CD14-positive monocyte (primary cell): ENCODE measurements at regions not wholly inside any gene's neighbourhood (a gene's known extent, or its start where the extent isn't known, plus 50 kb on each side); places are given as distances from the start of the nearest gene placed in this dataset.
"Not testable (repeated sequence)": the region's sequence is repeated elsewhere in the genome, so short reads cannot be mapped to it uniquely, and the experiment has no call there.

Experiments
- DNase-seq, 3 donors: peaks; one replicate each; pipeline ENCODE4 v3.0.0-alpha.2; 2011 to 2022
- H2AFZ ChIP-seq: 2 replicates; pipeline ENCODE4 v1.6.0; 2012; ENCODE audit warnings: mild to moderate bottlenecking, low read depth, low read length, inconsistent platforms; ENCODE audit not compliant: insufficient read depth, poor library complexity, severe bottlenecking
- H3K27ac ChIP-seq, 2 donors: 1 replicate in 1 of 2; 2 replicates in 1 of 2; pipeline ENCODE4 v1.5.1; 2012 to 2013; ENCODE audit warnings: low read length in 2 of 2, control low read depth in 1 of 2, inconsistent platforms in 1 of 2, low read depth in 1 of 2, mild to moderate bottlenecking in 1 of 2
- H3K27me3 ChIP-seq, 2 donors: one replicate each; pipeline versions ENCODE4 v1.6.0 to v1.6.1; 2011 to 2013; ENCODE audit warnings: low read length in 2 of 2; ENCODE audit not compliant: control insufficient read depth in 2 of 2, insufficient read depth in 2 of 2
- H3K36me3 ChIP-seq, 2 donors: replicated peaks in 1 of 2; 1 replicate in 1 of 2; 2 replicates in 1 of 2; pipeline versions ENCODE4 v1.5.1 to v1.6.1; 2012 to 2013; ENCODE audit warnings: low read length in 2 of 2, control low read depth in 1 of 2, inconsistent platforms in 1 of 2, mild to moderate bottlenecking in 1 of 2; ENCODE audit not compliant: insufficient read depth in 2 of 2, control insufficient read depth in 1 of 2
- H3K4me1 ChIP-seq, 2 donors: 1 replicate in 1 of 2; 2 replicates in 1 of 2; pipeline versions ENCODE4 v1.5.1 to v1.6.1; 2012 to 2013; ENCODE audit warnings: low read length in 2 of 2, control low read depth in 1 of 2, inconsistent platforms in 1 of 2, mild to moderate bottlenecking in 1 of 2, moderate library complexity in 1 of 2; ENCODE audit not compliant: insufficient read depth in 2 of 2, control insufficient read depth in 1 of 2
- H3K4me2 ChIP-seq: replicated peaks from 2 replicates; pipeline ENCODE3; 2012; ENCODE audit warnings: low read length, moderate library complexity, mild to moderate bottlenecking; ENCODE audit not compliant: poor library complexity, severe bottlenecking; ENCODE audit errors: extremely low read depth
- H3K4me3 ChIP-seq, 3 experiments: fragments of 200-600 bp in 1 of 3; sonication (generic) in 1 of 3; replicated peaks in 1 of 3; 1 replicate in 2 of 3; 2 replicates in 1 of 3; pipeline ENCODE4 v1.5.1; 2011 to 2013; ENCODE audit warnings: low read length in 3 of 3, mild to moderate bottlenecking in 3 of 3, control low read depth in 2 of 3, low read depth in 2 of 3, inconsistent platforms in 1 of 3, moderate library complexity in 1 of 3
- H3K79me2 ChIP-seq: 2 replicates; pipeline ENCODE4 v1.6.0; 2012; ENCODE audit warnings: mild to moderate bottlenecking, control low read depth, inconsistent platforms, low read length, moderate library complexity; ENCODE audit not compliant: insufficient read depth
- H3K9ac ChIP-seq: 2 replicates; pipeline ENCODE4 v1.6.0; 2017; ENCODE audit warnings: low read length, mild to moderate bottlenecking; ENCODE audit not compliant: insufficient read depth, poor library complexity, severe bottlenecking
- H3K9me3 ChIP-seq, 2 donors: replicated peaks in 1 of 2; 1 replicate in 1 of 2; 2 replicates in 1 of 2; pipeline versions ENCODE4 v1.5.1 to v1.6.1; 2012 to 2013; ENCODE audit warnings: low read length in 2 of 2, control low read depth in 1 of 2; ENCODE audit not compliant: control insufficient read depth in 1 of 2, insufficient read depth in 1 of 2
- H4K20me1 ChIP-seq: 2 replicates; pipeline ENCODE4 v1.6.0; 2012; ENCODE audit warnings: mild to moderate bottlenecking, low read length, control low read depth, moderate library complexity; ENCODE audit not compliant: insufficient read depth
- H3K27ac Mint-ChIP-seq, 7 donors: one replicate each; pipeline ENCODE4 v1.8.0; 2020; ENCODE audit warnings: mild to moderate bottlenecking in 7 of 7, mixed read lengths in 7 of 7, moderate library complexity in 6 of 7, inconsistent platforms in 2 of 7
- H3K27me3 Mint-ChIP-seq, 3 donors: one replicate each; pipeline ENCODE4 v1.8.0; 2021 to 2022; ENCODE audit warnings: low read depth in 3 of 3, mild to moderate bottlenecking in 3 of 3, mixed read lengths in 3 of 3, moderate library complexity in 3 of 3, inconsistent platforms in 1 of 3
- H3K36me3 Mint-ChIP-seq, 2 donors: one replicate each; pipeline ENCODE4 v1.8.0; 2020; ENCODE audit warnings: mixed read lengths in 2 of 2, inconsistent platforms in 1 of 2, mild to moderate bottlenecking in 1 of 2
- H3K4me1 Mint-ChIP-seq: one replicate; pipeline ENCODE4 v1.8.0; 2020; ENCODE audit warnings: mild to moderate bottlenecking, mixed read lengths
- H3K4me3 Mint-ChIP-seq, 2 donors: one replicate each; pipeline ENCODE4 v1.8.0; 2020; ENCODE audit warnings: mild to moderate bottlenecking in 2 of 2, mixed read lengths in 2 of 2, moderate library complexity in 1 of 2
- H3K9me3 Mint-ChIP-seq, 7 donors: one replicate each; pipeline ENCODE4 v1.8.0; 2020 to 2022; ENCODE audit warnings: mixed read lengths in 7 of 7, mild to moderate bottlenecking in 6 of 7, moderate library complexity in 6 of 7, inconsistent platforms in 2 of 7
- CTCF ChIP-seq: fragments of 200-600 bp; IDR thresholded peaks from one replicate; pipeline ENCODE4 v1.8.0; 2022; ENCODE audit warnings: antibody characterized with exemption, mild to moderate bottlenecking
- WGBS: methylation state at CpG from one replicate; pipeline ENCODE4 v1.1.5; 2013; ENCODE audit warnings: missing lambda C conversion rate; ENCODE audit not compliant: insufficient coverage; 5-methylcytosine and 5-hydroxymethylcytosine counted together
- intact Hi-C, 2 donors: fragments of 100-400 bp; cut with micrococcal nuclease; formaldehyde crosslinking; loops; one replicate each; pipeline versions ENCODE4 v1.15.0 to v1.15.1; 2023

GRCh38 chr5:116730185-116730584 is 155.6 kb upstream of the SEMA6A start:
- WGBS = 80% methylated on average over 1 of the region's 1 CpG
- H3K36me3 Mint-ChIP-seq = no peaks in the 10 kb centered on the region

GRCh38 chr5:116727248-116727647 is 152.6 kb upstream of the SEMA6A start:
- DNase-seq = no peak
- intact Hi-C loops = no loop called here
- Histone ChIP-seq H3K4me2 (no peak overlapping the region), H3K27ac (no peak overlapping the region), H3K79me2 (no peaks in the 10 kb centered on the region), H3K4me3 (no peak overlapping the region), H3K27me3 (no peaks in the 10 kb centered on the region), H2AFZ (no peak overlapping the region), H3K36me3 (no peaks in the 10 kb centered on the region), H3K9ac (no peak overlapping the region), H4K20me1 (no peaks in the 10 kb centered on the region), H3K4me1 (no peaks in the 10 kb centered on the region), H3K9me3 (no peaks in the 10 kb centered on the region)
- H3K27me3 Mint-ChIP-seq = peaks cover 0 to 4% (median 0%) of the 10 kb centered on the region in 3 donors
- no CpG with 5 or more reads among the region's 2 CpGs for WGBS
- H3K9me3 Mint-ChIP-seq = peaks cover 0 to 6% (median 0%) of the 10 kb centered on the region in 7 donors
- TF ChIP-seq CTCF = no peak
- no peak overlapping the region for H3K27ac Mint-ChIP-seq
- H3K4me3 Mint-ChIP-seq = no peak overlapping the region
- H3K36me3 Mint-ChIP-seq = no peaks in the 10 kb centered on the region
- H3K4me1 Mint-ChIP-seq = no peaks in the 10 kb centered on the region

More at GRCh38 chr5:116730185-116730584, 155.6 kb upstream of the SEMA6A start:
- no peak overlapping the region for H3K4me2 ChIP-seq
- no peak overlapping the region for H3K9ac ChIP-seq
- no peak for TF ChIP-seq CTCF
- no peak overlapping the region for H2AFZ ChIP-seq
- no peaks in the 10 kb centered on the region for H3K4me1 ChIP-seq
- no peaks in the 10 kb centered on the region for H3K4me1 Mint-ChIP-seq
- H3K27me3 Mint-ChIP-seq = peaks cover 0 to 2% (median 0%) of the 10 kb centered on the region in 3 donors
- no peak overlapping the region for H3K27ac ChIP-seq
- no peaks in the 10 kb centered on the region for H3K36me3 ChIP-seq
- H3K4me3 ChIP-seq = no peak overlapping the region
- H3K9me3 ChIP-seq = no peaks in the 10 kb centered on the region
- H3K27ac Mint-ChIP-seq = no peak overlapping the region
- no peak for DNase-seq
- H3K4me3 Mint-ChIP-seq = no peak overlapping the region
- no peaks in the 10 kb centered on the region for H3K27me3 ChIP-seq
- H3K79me2 ChIP-seq = no peaks in the 10 kb centered on the region
- H3K9me3 Mint-ChIP-seq = peaks cover 0 to 5% (median 0%) of the 10 kb centered on the region in 7 donors
- no peaks in the 10 kb centered on the region for H4K20me1 ChIP-seq
- intact Hi-C loops = no loop called here

- H3K27me3 ChIP-seq, H3K27ac Mint-ChIP-seq, DNase-seq, H3K9ac ChIP-seq, H3K27ac ChIP-seq, H4K20me1 ChIP-seq, H3K9me3 Mint-ChIP-seq, H3K36me3 ChIP-seq, H3K79me2 ChIP-seq, H3K4me3 Mint-ChIP-seq, H3K4me1 ChIP-seq, H3K9me3 ChIP-seq, H3K4me1 Mint-ChIP-seq, H2AFZ ChIP-seq, H3K4me3 ChIP-seq, intact Hi-C loops, H3K27me3 Mint-ChIP-seq, H3K36me3 Mint-ChIP-seq, H3K4me2 ChIP-seq: not testable (repeated sequence)
- WGBS = no CpG with 5 or more reads among the region's 2 CpGs
Measured at GRCh38 chr5:116726180-116726579, 151.6 kb upstream of the SEMA6A start.
